ENCODE measurements at regions not wholly inside any gene's neighbourhood (a gene's known extent, or its start where the extent isn't known, plus 50 kb on each side); places are given as distances from the start of the nearest gene placed in this dataset.

DNA sequence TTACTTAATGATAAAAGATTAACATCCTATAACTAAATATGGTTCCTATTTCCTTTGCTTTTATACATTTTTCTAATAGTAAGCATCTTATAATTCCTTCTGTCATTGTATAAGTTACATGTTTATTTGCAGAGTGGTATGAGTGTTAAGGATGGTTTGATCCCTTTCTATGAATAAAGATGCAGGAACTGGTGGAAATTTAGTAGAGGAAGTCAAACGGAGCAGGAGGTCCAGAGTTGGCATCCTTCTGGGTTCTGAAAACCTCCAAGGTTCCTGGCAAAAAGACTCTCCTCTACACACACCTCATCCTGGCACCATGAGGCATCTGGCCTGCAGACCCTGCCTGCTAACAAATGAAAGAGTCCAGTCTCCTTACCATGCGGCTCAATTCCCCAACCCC, 296.8 kb downstream of the SOX9 start:
- Mint-ChIP-seq H3K27me3 (no peaks in the 10 kb centered on the region), H3K4me3 (no peak overlapping the region), H3K4me1 (peaks cover 0 to 7% (median 3%) of the 10 kb centered on the region in 3 donors), H3K27ac (no peak overlapping the region), H3K36me3 (peaks cover 6% of the 10 kb centered on the region), H3K9me3 (peaks cover 7 to 17% (median 14%) of the 10 kb centered on the region in 3 donors)
- POLR2A ChIA-PET = no interaction called here
- DNase-seq (no peak), ATAC-seq (replicated peaks in 1 of 4) (no peak)
- no peak overlapping the region for H3K27ac ChIP-seq (ENCODE audit: low read length)
- CTCF ChIA-PET = no interaction called here
- peaks cover 0 to 7% of the 10 kb centered on the region in 2 experiments for H3K4me1 ChIP-seq (ENCODE audit: control insufficient read depth in 1 of 2, extremely low read depth in 1 of 2, insufficient read depth in 2 of 2, low read length in 2 of 2)
- H3K27me3 ChIP-seq (replicated peaks in 1 of 2; ENCODE audit: control insufficient read depth in 2 of 2, extremely low read depth in 1 of 2, insufficient read depth in 2 of 2, low read length in 1 of 2) = peaks cover 0 to 12% of the 10 kb centered on the region in 2 experiments
- H3K36me3 ChIP-seq (ENCODE audit: control insufficient read depth in 2 of 2, extremely low read depth in 1 of 2, insufficient read depth in 1 of 2, low read length in 1 of 2) = no peaks in the 10 kb centered on the region
- H3K9me3 ChIP-seq = no peaks in the 10 kb centered on the region
- H3K4me3 ChIP-seq (ENCODE audit: control insufficient read depth in 1 of 2, extremely low read depth in 1 of 2, low read length in 1 of 2) = no peak overlapping the region
- no CpG with 5 or more reads among the region's 2 CpGs for WGBS (ENCODE audit: insufficient coverage)

DNA sequence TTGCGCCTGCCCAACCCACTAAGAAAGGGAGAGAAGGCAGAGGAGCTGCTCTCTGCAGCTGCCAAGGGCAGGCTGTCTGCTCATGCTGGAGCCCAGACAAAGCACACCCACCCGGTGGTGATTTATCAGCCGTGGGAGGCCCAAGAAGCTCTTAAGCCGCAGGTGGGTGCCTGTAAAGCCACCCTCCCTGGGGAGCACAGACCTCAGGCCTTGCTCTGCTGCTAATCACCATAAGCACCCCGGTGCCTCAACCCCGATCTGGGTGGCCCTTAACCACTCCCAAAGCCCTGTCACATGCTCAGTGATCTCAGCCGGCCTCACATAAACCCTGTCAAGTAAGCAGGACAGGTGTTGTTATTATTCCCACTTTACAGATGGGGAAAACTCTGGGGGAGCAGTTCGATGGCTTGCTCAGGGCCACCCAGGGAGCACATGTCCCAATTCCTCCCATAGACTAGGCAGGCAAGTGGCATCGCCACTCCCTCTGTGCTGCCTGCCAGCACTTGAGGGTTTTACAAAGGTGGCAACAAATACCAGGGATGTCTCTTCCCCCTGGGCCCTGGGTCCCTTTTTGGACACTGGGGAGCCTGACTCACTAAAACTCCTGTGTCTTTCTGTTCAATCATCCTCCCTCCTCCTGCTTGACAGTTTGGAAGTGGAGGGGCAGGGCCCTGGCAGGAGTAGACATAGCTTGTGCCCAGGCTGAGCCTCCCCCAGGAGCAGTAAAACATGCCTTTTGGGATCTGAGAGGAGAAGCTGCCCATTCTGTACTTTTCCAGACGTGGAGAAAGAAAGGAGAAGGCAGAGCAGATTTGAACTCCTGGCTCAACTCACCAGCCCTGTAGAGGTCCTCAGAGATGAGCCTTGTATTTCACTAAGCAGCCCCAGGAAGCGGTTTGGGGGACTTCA, 299.3 kb downstream of the SOX9 start:
- Mint-ChIP-seq H3K36me3 (peaks cover 6% of the 10 kb centered on the region), H3K4me3 (no peak overlapping the region), H3K4me1 (peaks cover 0 to 21% (median 3%) of the 10 kb centered on the region in 3 donors), H3K9me3 (peaks cover 7 to 11% (median 10%) of the 10 kb centered on the region in 3 donors), H3K27me3 (no peaks in the 10 kb centered on the region), H3K27ac (no peak overlapping the region)
- 72% methylated on average over 9 of the region's 11 CpGs for WGBS (ENCODE audit: insufficient coverage)
- Histone ChIP-seq H3K27ac (ENCODE audit: low read length) (no peak overlapping the region), H3K4me1 (ENCODE audit: control insufficient read depth in 1 of 2, extremely low read depth in 1 of 2, insufficient read depth in 2 of 2, low read length in 2 of 2) (peaks cover 0 to 11% of the 10 kb centered on the region in 2 experiments), H3K9me3 (no peaks in the 10 kb centered on the region), H3K36me3 (ENCODE audit: control insufficient read depth in 2 of 2, extremely low read depth in 1 of 2, insufficient read depth in 1 of 2, low read length in 1 of 2) (no peaks in the 10 kb centered on the region), H3K4me3 (ENCODE audit: control insufficient read depth in 1 of 2, extremely low read depth in 1 of 2, low read length in 1 of 2) (no peak overlapping the region), H3K27me3 (replicated peaks in 1 of 2; ENCODE audit: control insufficient read depth in 2 of 2, extremely low read depth in 1 of 2, insufficient read depth in 2 of 2, low read length in 1 of 2) (peaks cover 0 to 20% of the 10 kb centered on the region in 2 experiments)
- DNase-seq = no peak
- POLR2A ChIA-PET = no interaction called here
- CTCF ChIA-PET = no interaction called here
- no peak for ATAC-seq (replicated peaks in 1 of 4)

DNA sequence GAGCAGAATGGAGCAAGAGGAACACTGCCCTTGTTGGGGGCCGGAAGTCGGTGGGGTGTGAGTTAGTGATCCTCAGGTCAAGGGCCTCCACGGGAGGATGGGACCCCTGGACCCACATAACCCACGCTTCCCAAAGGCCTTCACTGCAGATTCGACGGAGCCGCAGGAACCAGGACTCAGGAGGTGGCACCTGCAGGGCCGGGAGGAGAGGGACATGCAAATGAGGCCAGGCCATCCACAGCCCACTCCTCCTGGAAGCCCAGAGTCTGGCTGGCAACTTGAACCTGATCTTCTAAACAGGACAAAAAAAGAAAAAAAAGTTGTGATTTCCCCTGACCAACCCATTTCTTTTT, 299.9 kb downstream of the SOX9 start:
- 67% methylated on average over 8 of the region's 8 CpGs for whole genome bisulfite sequencing (ENCODE audit: insufficient coverage)
- H3K4me1 ChIP-seq (ENCODE audit: control insufficient read depth in 1 of 2, extremely low read depth in 1 of 2, insufficient read depth in 2 of 2, low read length in 2 of 2) = peaks cover 0 to 11% of the 10 kb centered on the region in 2 experiments
- peaks cover 7 to 11% (median 10%) of the 10 kb centered on the region in 3 donors for H3K9me3 Mint-ChIP-seq
- no peak overlapping the region for H3K4me3 Mint-ChIP-seq
- ChIA-PET CTCF (no interaction called here), POLR2A (no interaction called here)
- no peak overlapping the region for H3K27ac Mint-ChIP-seq
- H3K27ac ChIP-seq (ENCODE audit: low read length) = no peak overlapping the region
- no peak overlapping the region for H3K4me3 ChIP-seq (ENCODE audit: control insufficient read depth in 1 of 2, extremely low read depth in 1 of 2, low read length in 1 of 2)
- H3K36me3 Mint-ChIP-seq = peaks cover 6% of the 10 kb centered on the region
- peaks cover 0 to 20% of the 10 kb centered on the region in 2 experiments for H3K27me3 ChIP-seq (replicated peaks in 1 of 2; ENCODE audit: control insufficient read depth in 2 of 2, extremely low read depth in 1 of 2, insufficient read depth in 2 of 2, low read length in 1 of 2)
- H3K9me3 ChIP-seq = no peaks in the 10 kb centered on the region
- peaks cover 0 to 24% (median 3%) of the 10 kb centered on the region in 3 donors for H3K4me1 Mint-ChIP-seq
- DNase-seq (no peak), ATAC-seq (replicated peaks in 1 of 4) (no peak)
- H3K36me3 ChIP-seq (ENCODE audit: control insufficient read depth in 2 of 2, extremely low read depth in 1 of 2, insufficient read depth in 1 of 2, low read length in 1 of 2) = no peaks in the 10 kb centered on the region
- no peaks in the 10 kb centered on the region for H3K27me3 Mint-ChIP-seq

DNA sequence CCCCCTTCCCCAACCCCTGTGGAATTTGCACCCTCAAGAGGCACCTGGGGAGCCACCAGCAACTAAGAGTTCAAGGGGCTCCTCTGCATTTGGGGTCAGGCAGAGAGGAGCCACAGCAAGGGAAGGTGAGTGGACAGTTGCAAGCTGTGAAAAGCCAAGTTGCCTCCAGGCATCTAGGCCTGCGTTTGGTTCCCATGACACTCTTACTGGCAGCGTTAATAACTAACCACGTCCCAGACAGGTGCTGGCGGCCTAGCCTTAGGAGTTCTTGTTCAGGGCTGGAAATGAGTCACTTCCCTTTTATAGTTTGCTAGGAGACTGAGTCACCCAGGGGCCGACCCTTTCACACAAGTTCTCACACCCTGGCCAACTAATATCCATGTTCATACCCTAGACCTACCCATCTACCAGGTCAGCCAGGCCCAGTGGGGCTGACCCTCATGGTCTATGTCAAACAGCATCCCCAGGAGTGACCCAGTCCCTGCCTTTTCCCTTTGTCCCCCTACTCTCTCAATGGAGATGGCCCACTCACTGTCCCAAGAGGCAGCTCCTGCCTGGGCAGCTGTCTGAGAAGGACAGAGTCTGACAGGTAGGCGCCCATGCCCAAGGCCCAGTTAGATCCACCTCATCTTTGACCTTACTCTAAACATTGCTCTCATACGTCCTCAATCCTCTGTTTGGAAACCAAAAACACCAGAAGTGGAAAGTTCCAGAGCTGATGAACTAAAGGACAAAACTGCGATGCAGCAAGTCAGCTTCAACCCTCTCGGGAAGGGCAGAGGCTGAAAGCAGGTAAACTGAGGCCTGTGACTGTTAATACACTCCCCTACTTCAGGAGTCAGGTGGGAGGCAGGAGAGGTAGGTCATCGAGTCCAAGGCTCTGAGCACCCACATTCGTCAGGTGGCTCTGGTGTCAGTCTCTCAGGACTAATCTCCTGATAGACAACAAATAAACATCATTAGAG, 300.6 kb downstream of the SOX9 start:
- peak in 1 of 35 experiments; percentile 3 for DNase-seq
- H3K27ac ChIP-seq (ENCODE audit: low read length) = no peak overlapping the region
- ATAC-seq (replicated peaks in 1 of 4) = no peak

DNA sequence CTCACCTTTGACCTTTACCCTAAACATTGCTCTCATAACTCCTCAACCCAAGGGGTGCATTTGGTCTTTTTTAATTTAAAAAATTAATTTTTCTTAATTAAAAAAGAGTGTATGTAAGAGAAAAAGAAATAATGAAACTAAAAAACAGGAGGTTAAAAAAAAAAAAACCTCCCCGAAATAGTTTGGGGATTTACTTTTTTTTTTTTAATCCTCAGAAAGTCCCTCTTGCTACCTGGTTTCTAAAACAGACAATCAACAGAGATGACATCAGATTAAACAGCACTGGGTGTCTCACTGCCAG, 301.3 kb downstream of the SOX9 start:
- Mint-ChIP-seq H3K4me1 (peaks cover 0 to 24% (median 3%) of the 10 kb centered on the region in 3 donors), H3K4me3 (no peak overlapping the region), H3K27me3 (no peaks in the 10 kb centered on the region), H3K27ac (no peak overlapping the region), H3K36me3 (peaks cover 4% of the 10 kb centered on the region), H3K9me3 (peaks cover 4 to 6% (median 5%) of the 10 kb centered on the region in 3 donors)
- CTCF ChIA-PET = no interaction called here
- peaks cover 0 to 11% of the 10 kb centered on the region in 2 experiments for H3K4me1 ChIP-seq (ENCODE audit: control insufficient read depth in 1 of 2, extremely low read depth in 1 of 2, insufficient read depth in 2 of 2, low read length in 2 of 2)
- ATAC-seq (replicated peaks in 1 of 4) = no peak
- no peak overlapping the region for H3K27ac ChIP-seq (ENCODE audit: low read length)
- H3K9me3 ChIP-seq = no peaks in the 10 kb centered on the region
- no CpG with 5 or more reads among the region's 1 CpG for WGBS (ENCODE audit: insufficient coverage)
- POLR2A ChIA-PET = no interaction called here
- peaks cover 0 to 20% of the 10 kb centered on the region in 2 experiments for H3K27me3 ChIP-seq (replicated peaks in 1 of 2; ENCODE audit: control insufficient read depth in 2 of 2, extremely low read depth in 1 of 2, insufficient read depth in 2 of 2, low read length in 1 of 2)
- no peaks in the 10 kb centered on the region for H3K36me3 ChIP-seq (ENCODE audit: control insufficient read depth in 2 of 2, extremely low read depth in 1 of 2, insufficient read depth in 1 of 2, low read length in 1 of 2)
- DNase-seq = no peak
- H3K4me3 ChIP-seq (ENCODE audit: control insufficient read depth in 1 of 2, extremely low read depth in 1 of 2, low read length in 1 of 2) = no peak overlapping the region

More for the DNA sequence above, 300.6 kb downstream of the SOX9 start:
- ChIA-PET POLR2A (no interaction called here), CTCF (no interaction called here)
- no peak overlapping the region for H3K4me3 Mint-ChIP-seq
- 39% methylated on average over 8 of the region's 11 CpGs for WGBS (ENCODE audit: insufficient coverage)
- Histone ChIP-seq H3K9me3 (no peaks in the 10 kb centered on the region), H3K4me1 (ENCODE audit: control insufficient read depth in 1 of 2, extremely low read depth in 1 of 2, insufficient read depth in 2 of 2, low read length in 2 of 2) (peaks cover 0 to 11% of the 10 kb centered on the region in 2 experiments), H3K27me3 (replicated peaks in 1 of 2; ENCODE audit: control insufficient read depth in 2 of 2, extremely low read depth in 1 of 2, insufficient read depth in 2 of 2, low read length in 1 of 2) (peaks cover 0 to 20% of the 10 kb centered on the region in 2 experiments), H3K36me3 (ENCODE audit: control insufficient read depth in 2 of 2, extremely low read depth in 1 of 2, insufficient read depth in 1 of 2, low read length in 1 of 2) (no peaks in the 10 kb centered on the region), H3K4me3 (ENCODE audit: control insufficient read depth in 1 of 2, extremely low read depth in 1 of 2, low read length in 1 of 2) (no peak overlapping the region)
- peaks cover 0 to 24% (median 3%) of the 10 kb centered on the region in 3 donors for H3K4me1 Mint-ChIP-seq
- H3K36me3 Mint-ChIP-seq = peaks cover 6% of the 10 kb centered on the region
- peaks cover 7 to 11% (median 10%) of the 10 kb centered on the region in 3 donors for H3K9me3 Mint-ChIP-seq
- H3K27ac Mint-ChIP-seq = no peak overlapping the region
- no peaks in the 10 kb centered on the region for H3K27me3 Mint-ChIP-seq

DNA sequence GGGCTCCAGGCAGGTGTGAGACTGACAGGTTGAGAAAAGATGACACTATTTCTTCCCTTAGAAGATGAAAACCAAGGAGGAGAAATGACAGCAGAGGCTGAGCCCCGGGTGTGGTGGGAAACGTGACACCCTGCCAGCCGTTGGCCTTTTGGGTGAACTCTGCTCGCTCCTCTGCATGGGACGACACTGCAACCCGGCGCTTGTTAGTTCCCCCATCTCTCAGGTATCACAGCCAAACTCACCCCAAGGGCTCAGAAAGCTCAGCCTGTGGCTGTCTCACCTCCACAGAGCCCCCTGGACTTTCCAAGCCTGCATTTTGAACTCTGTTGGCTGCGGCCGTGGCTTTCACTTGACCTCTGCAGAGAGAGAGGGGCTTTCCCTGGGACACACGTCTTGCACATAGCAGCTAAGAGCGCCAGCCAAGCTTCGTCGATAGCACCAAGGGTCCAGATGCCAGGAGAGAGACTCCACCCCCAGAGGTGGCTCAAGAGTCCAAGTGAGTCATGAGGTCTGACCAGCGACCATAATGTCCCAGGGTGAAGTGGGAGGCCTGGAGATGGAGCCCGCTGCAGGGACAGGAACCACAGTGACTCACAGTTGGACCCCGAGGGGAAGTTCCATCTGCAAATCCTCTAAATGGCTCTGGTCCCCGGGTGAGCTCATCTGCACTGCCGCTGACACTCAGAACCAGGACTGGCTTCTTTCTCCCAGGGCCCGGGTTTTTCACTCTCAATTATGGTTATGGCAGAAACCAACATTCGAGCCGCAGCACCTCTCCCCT, 301.9 kb downstream of the SOX9 start:
- Histone ChIP-seq H3K27me3 (replicated peaks in 1 of 2; ENCODE audit: control insufficient read depth in 2 of 2, extremely low read depth in 1 of 2, insufficient read depth in 2 of 2, low read length in 1 of 2) (peaks cover 0 to 23% of the 10 kb centered on the region in 2 experiments), H3K4me3 (ENCODE audit: control insufficient read depth in 1 of 2, extremely low read depth in 1 of 2, low read length in 1 of 2) (no peak overlapping the region), H3K4me1 (ENCODE audit: control insufficient read depth in 1 of 2, extremely low read depth in 1 of 2, insufficient read depth in 2 of 2, low read length in 2 of 2) (peaks cover 0 to 11% of the 10 kb centered on the region in 2 experiments), H3K36me3 (ENCODE audit: control insufficient read depth in 2 of 2, extremely low read depth in 1 of 2, insufficient read depth in 1 of 2, low read length in 1 of 2) (no peaks in the 10 kb centered on the region), H3K9me3 (no peaks in the 10 kb centered on the region), H3K27ac (ENCODE audit: low read length) (no peak overlapping the region)
- CTCF ChIA-PET = no interaction called here
- peak overlapping the region in 1 of 3 donors; percentile 11 for H3K4me3 Mint-ChIP-seq
- peak in 3 of 4 experiments; percentile 26 to 38 (median 28) for ATAC-seq (replicated peaks in 1 of 4)
- POLR2A ChIA-PET = no interaction called here
- 46% methylated on average over 18 of the region's 21 CpGs for WGBS (ENCODE audit: insufficient coverage)
- H3K27ac Mint-ChIP-seq = no peak overlapping the region
- peaks cover 4 to 5% (median 5%) of the 10 kb centered on the region in 3 donors for H3K9me3 Mint-ChIP-seq
- peaks cover 0 to 24% (median 3%) of the 10 kb centered on the region in 3 donors for H3K4me1 Mint-ChIP-seq
- H3K27me3 Mint-ChIP-seq = no peaks in the 10 kb centered on the region
- peak in 2 of 35 experiments; percentile 1 to 12 for DNase-seq
- H3K36me3 Mint-ChIP-seq = peaks cover 4% of the 10 kb centered on the region
